ENCODE measurements at regions not wholly inside any gene's neighbourhood (a gene's known extent, or its start where the extent isn't known, plus 50 kb on each side); places are given as distances from the start of the nearest gene placed in this dataset.

DNA sequence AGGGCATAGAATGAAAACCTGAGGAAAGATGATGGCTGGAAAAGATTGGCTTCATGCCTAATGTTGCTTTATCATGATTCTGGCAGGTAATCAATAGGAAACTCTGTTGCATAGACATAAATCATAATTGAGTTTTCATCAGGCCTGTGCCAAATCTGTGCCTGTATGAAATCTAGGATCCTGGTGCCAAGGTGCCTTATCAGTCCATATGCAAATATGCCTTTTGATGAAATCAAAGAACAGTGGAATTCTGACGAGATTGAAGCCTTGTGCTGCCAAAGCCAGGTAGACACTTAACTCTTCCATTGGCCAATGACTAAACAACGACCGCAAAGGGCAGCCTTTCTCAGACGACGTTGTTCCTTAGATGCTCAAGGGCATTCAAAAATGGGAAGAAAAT is 170.0 kb upstream of the CRIM1 start:
- TF ChIP-seq, protein P1, sequence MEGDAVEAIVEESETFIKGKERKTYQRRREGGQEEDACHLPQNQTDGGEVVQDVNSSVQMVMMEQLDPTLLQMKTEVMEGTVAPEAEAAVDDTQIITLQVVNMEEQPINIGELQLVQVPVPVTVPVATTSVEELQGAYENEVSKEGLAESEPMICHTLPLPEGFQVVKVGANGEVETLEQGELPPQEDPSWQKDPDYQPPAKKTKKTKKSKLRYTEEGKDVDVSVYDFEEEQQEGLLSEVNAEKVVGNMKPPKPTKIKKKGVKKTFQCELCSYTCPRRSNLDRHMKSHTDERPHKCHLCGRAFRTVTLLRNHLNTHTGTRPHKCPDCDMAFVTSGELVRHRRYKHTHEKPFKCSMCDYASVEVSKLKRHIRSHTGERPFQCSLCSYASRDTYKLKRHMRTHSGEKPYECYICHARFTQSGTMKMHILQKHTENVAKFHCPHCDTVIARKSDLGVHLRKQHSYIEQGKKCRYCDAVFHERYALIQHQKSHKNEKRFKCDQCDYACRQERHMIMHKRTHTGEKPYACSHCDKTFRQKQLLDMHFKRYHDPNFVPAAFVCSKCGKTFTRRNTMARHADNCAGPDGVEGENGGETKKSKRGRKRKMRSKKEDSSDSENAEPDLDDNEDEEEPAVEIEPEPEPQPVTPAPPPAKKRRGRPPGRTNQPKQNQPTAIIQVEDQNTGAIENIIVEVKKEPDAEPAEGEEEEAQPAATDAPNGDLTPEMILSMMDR (IDR thresholded peaks at IDR 0.05) = no peak
- no peak for TF ChIP-seq POLR2A (IDR thresholded peaks at IDR 0.05)
